GM21423 (cell line): ENCODE measurements at regions not wholly inside any gene's neighbourhood (a gene's known extent, or its start where the extent isn't known, plus 50 kb on each side); places are given as distances from the start of the nearest gene placed in this dataset.

Source experiments
- ATAC-seq: cut with Tn5 transposase; IDR thresholded peaks from one replicate; pipeline ENCODE4 v1.9.1; 2021; ENCODE audit warnings: mild to moderate bottlenecking, moderate library complexity; ENCODE audit not compliant: unreplicated experiment

- ATAC-seq, result no peak
Measured at GRCh38 chr3:8239095-8239494, 262.5 kb upstream of the LMCD1 start.

DNA sequence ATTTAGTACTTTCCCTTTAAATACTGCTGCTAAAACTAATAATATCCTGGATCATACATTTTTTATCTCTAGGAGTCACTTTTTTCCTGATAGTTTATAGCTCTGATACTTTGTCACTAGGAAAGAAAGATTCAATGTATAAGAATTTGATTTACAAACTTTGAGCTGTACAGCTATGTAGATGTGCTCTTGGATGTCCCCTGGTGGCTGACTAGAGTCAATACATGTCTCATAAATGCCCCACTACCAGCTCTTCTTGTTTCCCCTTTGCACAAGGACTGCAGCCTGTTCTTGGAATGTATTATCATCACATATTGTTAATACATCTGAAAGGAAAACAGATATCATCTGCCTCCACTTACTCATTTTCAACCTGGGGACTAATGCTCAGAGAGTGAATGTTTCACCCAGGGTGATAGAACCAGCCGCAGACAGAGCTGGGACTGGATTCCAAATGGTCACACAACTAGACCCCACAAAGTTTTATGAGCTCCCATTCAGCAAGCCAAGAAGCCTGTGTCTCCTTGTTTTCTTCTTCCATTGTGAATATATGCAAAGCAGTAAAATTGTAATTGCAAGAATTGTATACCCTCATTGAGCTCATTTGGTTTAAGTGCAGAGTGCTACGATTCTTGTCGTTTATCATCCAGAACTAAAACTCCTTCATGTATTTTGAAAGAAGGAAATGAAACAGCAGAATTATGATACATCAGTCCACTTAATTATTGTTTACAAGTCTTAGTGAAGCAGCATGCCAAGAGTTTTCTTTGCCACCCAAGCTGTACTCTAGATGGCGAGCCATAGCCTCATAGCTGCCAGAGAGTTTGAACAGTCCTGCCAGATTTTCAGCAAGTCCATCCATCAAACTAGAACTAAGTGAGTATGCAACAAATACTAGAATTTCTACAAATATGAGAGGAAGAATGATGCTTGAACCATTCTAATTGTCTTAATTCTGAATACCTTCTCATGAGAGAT lies 261.6 kb upstream of the LMCD1 start:
- peak; percentile 95 for ATAC-seq

DNA sequence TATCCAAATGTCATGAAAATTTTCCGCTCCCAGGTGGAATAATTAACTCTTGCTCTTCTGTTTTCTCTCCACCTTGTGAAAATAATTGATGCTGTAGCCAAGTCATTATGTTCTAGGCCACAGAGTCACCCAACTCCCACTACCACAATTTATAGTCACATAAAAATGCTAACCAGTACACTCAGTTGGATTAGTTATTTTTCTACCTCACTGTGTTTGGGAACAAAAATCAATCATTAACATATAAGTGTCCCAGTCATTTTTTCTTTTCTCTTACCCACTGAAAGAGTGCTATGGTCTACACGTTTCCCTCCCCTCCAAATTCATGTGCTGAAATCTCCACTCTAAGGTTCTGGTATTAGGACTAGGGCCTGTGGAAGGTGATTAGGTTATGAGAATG lies 255.6 kb upstream of the LMCD1 start:
- ATAC-seq, result no peak

DNA sequence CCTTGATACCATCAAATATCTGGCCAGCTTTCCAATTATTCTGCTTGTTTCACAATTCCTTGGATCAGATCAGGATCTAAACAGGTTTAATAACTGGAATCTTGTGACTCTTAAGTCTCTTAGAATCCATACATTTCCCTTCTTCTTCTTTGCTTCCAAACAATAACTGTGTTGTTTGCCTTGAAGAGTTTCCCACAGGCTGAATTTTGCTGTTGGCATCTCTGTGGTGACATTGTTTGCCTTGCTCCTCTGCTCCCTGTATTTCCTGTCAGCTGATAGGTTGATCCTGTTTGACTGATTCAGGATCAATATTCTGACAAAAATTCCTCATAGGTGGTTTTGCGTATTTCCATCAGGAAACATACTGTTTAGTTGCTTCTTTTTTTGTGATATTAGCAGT lies 248.4 kb upstream of the LMCD1 start:
- no peak for ATAC-seq

DNA sequence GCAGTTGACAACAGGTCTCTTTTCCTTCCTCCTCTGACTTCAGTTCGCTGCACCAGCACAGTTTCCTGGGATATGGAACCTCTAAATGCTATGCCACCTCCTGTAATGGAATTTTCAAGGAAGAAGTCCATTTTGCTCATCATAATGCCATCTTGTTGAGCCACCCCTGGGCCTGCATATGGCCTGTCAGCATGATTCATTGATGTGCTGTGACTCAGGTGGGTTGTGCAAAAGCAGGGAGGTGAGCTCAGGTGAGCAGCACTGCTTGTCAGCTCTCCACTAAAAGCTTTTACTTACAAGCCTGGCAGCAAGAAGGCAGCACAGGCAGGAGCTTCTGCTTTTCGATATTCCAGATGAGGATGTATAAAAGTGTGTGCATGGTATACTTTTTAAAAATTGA lies 247.1 kb upstream of the LMCD1 start:
- ATAC-seq, result no peak

GRCh38 chr3:8255725-8256124 lies 245.9 kb upstream of the LMCD1 start:
- no peak for ATAC-seq

GRCh38 chr3:8256441-8257071 lies 245.1 kb upstream of the LMCD1 start:
- ATAC-seq, result no peak

GRCh38 chr3:8261018-8261417 lies 240.6 kb upstream of the LMCD1 start:
- no peak for ATAC-seq

- ATAC-seq, result no peak
Measured at GRCh38 chr3:8266730-8267131, 234.9 kb upstream of the LMCD1 start.

GRCh38 chr3:8273479-8273878 lies 228.1 kb upstream of the LMCD1 start:
- ATAC-seq, result no peak

DNA sequence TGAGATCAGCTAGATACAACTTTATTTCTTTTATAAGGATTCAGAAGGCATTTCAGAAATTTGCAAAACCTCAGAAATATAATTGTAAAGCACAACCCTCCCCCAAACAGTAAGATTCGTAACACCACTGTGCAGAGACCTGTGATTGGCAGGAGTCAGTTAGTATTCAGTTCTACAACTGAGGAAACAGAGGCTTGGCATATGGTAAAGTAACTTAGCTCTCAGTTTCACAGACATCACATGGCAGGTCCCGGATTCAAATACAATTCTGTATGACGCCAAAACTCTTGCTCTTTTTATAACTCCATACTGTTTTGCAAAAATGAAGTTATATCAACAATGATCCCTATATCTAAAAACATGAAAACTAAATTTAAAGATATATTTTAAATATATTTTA lies 225.6 kb upstream of the LMCD1 start:
- ATAC-seq, result no peak

DNA sequence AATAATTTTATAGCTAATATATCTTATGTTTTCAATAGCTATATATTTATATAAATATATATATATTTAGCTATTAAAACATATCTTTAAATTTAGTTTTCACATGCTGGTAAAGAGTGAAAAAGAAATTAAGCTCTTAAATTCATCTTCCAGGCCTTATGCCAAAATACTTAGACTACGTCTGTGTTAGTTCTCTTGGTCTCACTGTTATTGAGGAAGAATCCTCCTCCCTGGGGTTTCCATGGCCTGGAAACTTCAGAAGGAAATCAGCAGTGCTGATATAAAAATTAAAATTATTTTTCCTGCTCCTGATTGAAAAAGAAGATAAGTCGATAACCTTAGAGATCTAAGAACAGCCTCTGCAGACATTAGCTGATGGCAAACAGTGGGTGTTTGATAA lies 225.1 kb upstream of the LMCD1 start:
- ATAC-seq, result no peak

- no peak for ATAC-seq
Measured at GRCh38 chr3:8278448-8278847, 223.2 kb upstream of the LMCD1 start.

GRCh38 chr3:8279476-8279875 lies 222.1 kb upstream of the LMCD1 start:
- ATAC-seq, result no peak

GRCh38 chr3:8279886-8280550 lies 221.6 kb upstream of the LMCD1 start:
- no peak for ATAC-seq

DNA sequence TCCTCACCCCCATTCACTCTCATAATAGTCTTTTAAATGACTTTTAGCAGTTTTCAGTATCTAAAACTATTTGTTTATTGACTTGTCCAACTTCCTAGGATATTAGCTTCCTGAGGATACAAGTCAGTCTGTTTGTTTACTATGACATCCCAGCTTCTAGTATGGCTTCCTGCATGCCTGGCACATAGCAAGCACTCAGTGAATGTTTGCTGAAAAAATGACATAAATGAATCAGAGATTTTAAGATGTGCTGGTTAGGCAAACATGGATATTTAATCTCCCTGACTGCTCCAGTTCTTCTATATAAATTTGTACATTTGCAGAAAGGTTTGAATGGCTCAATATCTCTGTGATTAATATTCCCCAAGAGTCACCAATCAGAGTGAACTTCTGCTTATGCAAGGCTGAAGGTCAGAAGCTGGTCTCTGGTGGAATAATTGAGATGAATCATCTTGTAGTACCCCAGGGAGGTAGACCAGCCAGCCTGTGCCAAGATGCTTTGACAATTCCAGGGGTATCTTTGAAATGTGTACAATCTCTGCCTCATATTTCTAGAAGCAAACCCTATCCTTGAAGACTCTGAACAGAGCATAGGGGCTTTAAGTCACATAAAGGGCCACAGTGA lies 219.0 kb upstream of the LMCD1 start:
- ATAC-seq, result no peak

GRCh38 chr3:8283193-8283592 lies 218.4 kb upstream of the LMCD1 start:
- no peak for ATAC-seq

- ATAC-seq, result no peak
Measured at GRCh38 chr3:8286086-8286485, 215.5 kb upstream of the LMCD1 start.

GRCh38 chr3:8286749-8287148 lies 214.9 kb upstream of the LMCD1 start:
- no peak for ATAC-seq

DNA sequence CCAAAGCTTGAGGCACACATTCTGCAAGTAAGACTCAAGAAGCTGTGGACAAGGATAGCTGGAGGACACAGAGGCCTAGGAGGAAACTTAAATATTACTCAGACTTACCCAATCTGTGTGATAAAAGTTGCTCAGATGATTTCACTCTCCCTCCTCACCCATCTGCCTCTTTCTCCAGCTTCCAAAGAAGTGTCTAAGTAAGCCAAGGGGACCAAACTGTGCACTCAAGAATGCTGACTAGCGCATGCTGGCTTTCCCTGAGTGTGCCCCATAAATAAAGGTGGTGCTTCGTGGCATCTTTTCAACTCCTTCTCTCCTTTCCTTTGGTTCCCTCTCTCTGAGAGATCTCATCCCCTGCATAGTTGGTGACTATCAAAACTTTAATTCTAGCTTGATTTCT lies 211.0 kb upstream of the LMCD1 start:
- no peak for ATAC-seq

DNA sequence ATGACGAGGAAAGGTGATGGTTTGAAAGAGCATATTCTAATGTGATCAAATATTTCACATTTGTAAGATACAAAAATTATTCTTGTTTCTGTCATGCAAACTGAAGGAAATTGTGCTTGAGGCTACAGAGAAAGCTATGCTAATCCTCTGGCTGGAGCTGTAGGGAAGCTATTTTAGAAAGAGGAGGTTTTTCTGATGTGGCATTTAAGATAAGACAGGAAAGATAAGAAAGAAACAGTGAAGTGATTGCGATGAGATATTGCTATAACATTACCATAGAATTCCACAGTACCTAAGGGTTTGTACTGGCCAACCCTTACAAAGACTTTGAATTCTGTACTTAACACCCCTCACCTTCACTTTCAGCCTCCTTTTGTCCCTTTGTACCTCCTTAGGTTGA lies 205.2 kb upstream of the LMCD1 start:
- ATAC-seq, result no peak
